ENCODE measurements at regions not wholly inside any gene's neighbourhood (a gene's known extent, or its start where the extent isn't known, plus 50 kb on each side); places are given as distances from the start of the nearest gene placed in this dataset.

DNA sequence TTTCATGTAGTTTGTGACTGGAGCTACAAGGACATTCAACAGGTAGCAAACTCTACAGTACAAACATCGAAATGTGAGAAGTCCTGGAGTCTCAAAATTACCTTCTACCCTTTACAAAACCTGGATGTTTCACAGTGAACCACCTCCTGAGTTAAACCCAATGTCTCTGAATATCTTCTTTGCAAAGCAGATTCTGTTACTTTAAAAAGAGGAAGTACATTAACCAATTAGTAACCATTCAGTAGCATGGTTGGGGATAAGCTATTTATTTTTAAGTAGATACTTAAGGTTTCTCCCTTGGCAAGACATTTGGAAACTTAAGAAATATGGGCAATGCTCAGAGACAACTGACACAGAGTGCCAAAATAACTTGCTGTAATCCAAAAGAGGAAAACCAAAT, 371.9 kb upstream of the NWD2 start:
- H3K79me2 ChIP-seq (ENCODE audit: control insufficient read depth, insufficient read depth, low read length): no peaks in the 10 kb centered on the region
- WGBS (ENCODE audit: insufficient coverage, low coverage, missing lambda C conversion rate): 0% methylated on average over 1 of the region's 1 CpG
- H3K4me3 ChIP-seq: no peak overlapping the region
- FAIRE-seq (no peak), DNase-seq (ENCODE audit: extremely low read depth in 1 of 4, low spot score in 3 of 4) (no peak), ATAC-seq (no peak)
- no peak overlapping the region for H3K27ac ChIP-seq (ENCODE audit: extremely low read depth, low read depth, low read length)
- no peak overlapping the region for H3K9ac ChIP-seq (ENCODE audit: insufficient read depth in 1 of 2, low read depth in 2 of 2, low read length in 2 of 2)
- no peaks in the 10 kb centered on the region for H3K27me3 ChIP-seq (ENCODE audit: control insufficient read depth in 2 of 2, insufficient read depth in 2 of 2, low read length in 2 of 2)
- intact Hi-C loops (cut with micrococcal nuclease) (no loop called here), in situ Hi-C loops (cut with MboI) (no loop called here)
- no peaks in the 10 kb centered on the region for H4K20me1 ChIP-seq (replicated peaks; ENCODE audit: control insufficient read depth, insufficient read depth, low read length)
- H3K4me2 ChIP-seq (ENCODE audit: insufficient read depth, low read length): no peak overlapping the region
- no peaks in the 10 kb centered on the region for H3K36me3 ChIP-seq (ENCODE audit: control insufficient read depth, insufficient read depth, low read length)
- ChIA-PET CTCF (ENCODE audit: low intra/inter-chr PET ratio) (no interaction called here), POLR2A (no interaction called here)
- H2AFZ ChIP-seq (ENCODE audit: low read depth, low read length): no peak overlapping the region
- H3K4me1 ChIP-seq (replicated peaks in 1 of 2; ENCODE audit: control insufficient read depth in 2 of 2, insufficient read depth in 2 of 2, low read length in 2 of 2): no peaks in the 10 kb centered on the region
- no peaks in the 10 kb centered on the region for H3K9me3 ChIP-seq (replicated peaks; ENCODE audit: control insufficient read depth, insufficient read depth, low read depth, low read length)
- TF ChIP-seq U2AF1 (optimal IDR thresholded peaks at IDR 0.05; ENCODE audit: low read depth, low read length): no peak
- TF ChIP-seq, protein P1, sequence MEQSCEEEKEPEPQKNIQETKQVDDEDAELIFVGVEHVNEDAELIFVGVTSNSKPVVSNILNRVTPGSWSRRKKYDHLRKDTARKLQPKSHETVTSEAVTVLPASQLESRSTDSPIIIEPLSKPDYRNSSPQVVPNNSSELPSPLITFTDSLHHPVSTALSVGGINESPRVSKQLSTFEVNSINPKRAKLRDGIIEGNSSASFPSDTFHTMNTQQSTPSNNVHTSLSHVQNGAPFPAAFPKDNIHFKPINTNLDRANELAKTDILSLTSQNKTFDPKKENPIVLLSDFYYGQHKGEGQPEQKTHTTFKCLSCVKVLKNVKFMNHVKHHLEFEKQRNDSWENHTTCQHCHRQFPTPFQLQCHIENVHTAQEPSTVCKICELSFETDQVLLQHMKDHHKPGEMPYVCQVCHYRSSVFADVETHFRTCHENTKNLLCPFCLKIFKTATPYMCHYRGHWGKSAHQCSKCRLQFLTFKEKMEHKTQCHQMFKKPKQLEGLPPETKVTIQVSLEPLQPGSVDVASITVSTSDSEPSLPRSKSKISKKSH (CRISPR knock-in tag; IDR thresholded peaks at IDR 0.05): no peak
- TF ChIP-seq, protein P2, sequence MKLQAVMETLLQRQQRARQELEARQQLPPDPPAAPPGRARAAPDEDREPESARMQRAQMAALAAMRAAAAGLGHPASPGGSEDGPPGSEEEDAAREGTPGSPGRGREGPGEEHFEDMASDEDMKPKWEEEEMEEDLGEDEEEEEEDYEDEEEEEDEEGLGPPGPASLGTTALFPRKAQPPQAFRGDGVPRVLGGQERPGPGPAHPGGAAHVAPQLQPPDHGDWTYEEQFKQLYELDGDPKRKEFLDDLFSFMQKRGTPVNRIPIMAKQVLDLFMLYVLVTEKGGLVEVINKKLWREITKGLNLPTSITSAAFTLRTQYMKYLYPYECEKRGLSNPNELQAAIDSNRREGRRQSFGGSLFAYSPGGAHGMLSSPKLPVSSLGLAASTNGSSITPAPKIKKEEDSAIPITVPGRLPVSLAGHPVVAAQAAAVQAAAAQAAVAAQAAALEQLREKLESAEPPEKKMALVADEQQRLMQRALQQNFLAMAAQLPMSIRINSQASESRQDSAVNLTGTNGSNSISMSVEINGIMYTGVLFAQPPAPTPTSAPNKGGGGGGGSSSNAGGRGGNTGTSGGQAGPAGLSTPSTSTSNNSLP (IDR thresholded peaks at IDR 0.05; ENCODE audit: borderline replicate concordance, low read depth, low read length): no peak
- TF ChIP-seq, protein P3, sequence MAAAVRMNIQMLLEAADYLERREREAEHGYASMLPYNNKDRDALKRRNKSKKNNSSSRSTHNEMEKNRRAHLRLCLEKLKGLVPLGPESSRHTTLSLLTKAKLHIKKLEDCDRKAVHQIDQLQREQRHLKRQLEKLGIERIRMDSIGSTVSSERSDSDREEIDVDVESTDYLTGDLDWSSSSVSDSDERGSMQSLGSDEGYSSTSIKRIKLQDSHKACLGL (CRISPR knock-in tag; IDR thresholded peaks at IDR 0.05; ENCODE audit: borderline replicate concordance, poor library complexity, severe bottlenecking): no peak
- TF ChIP-seq, protein P4, sequence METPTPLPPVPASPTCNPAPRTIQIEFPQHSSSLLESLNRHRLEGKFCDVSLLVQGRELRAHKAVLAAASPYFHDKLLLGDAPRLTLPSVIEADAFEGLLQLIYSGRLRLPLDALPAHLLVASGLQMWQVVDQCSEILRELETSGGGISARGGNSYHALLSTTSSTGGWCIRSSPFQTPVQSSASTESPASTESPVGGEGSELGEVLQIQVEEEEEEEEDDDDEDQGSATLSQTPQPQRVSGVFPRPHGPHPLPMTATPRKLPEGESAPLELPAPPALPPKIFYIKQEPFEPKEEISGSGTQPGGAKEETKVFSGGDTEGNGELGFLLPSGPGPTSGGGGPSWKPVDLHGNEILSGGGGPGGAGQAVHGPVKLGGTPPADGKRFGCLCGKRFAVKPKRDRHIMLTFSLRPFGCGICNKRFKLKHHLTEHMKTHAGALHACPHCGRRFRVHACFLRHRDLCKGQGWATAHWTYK (CRISPR knock-in tag; IDR thresholded peaks at IDR 0.05): no peak
- TF ChIP-seq BDP1 (IDR thresholded peaks at IDR 0.05; ENCODE audit: insufficient read depth, insufficient read length): no peak
- TF ChIP-seq ZNF274 (IDR thresholded peaks at IDR 0.05; ENCODE audit: borderline replicate concordance, low read depth, low read length): no peak
- TF ChIP-seq RBM25 (IDR thresholded peaks at IDR 0.05; ENCODE audit: low read depth, low read length, severe bottlenecking): no peak
- no peak for TF ChIP-seq PURB (CRISPR knock-in tag; IDR thresholded peaks at IDR 0.05; ENCODE audit: low read depth)
- TF ChIP-seq, protein P5, sequence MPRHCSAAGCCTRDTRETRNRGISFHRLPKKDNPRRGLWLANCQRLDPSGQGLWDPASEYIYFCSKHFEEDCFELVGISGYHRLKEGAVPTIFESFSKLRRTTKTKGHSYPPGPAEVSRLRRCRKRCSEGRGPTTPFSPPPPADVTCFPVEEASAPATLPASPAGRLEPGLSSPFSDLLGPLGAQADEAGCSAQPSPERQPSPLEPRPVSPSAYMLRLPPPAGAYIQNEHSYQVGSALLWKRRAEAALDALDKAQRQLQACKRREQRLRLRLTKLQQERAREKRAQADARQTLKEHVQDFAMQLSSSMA (CRISPR knock-in tag; IDR thresholded peaks at IDR 0.05): no peak
- no peak for TF ChIP-seq ZKSCAN1 (IDR thresholded peaks at IDR 0.05; ENCODE audit: low read depth, low read length)
- no peak for TF ChIP-seq SAFB2 (IDR thresholded peaks at IDR 0.05; ENCODE audit: borderline replicate concordance, low read depth, low read length, severe bottlenecking)
- H3K9me1 ChIP-seq (ENCODE audit: control insufficient read depth, insufficient read depth, low read length): no peaks in the 10 kb centered on the region
- no TSS peak for BruUV-seq (replicated peaks)
